Activated CD4-positive, alpha-beta T cell treated with anti-CD3 and anti-CD28 coated beads, Interleukin-2, Interleukin-4, amounts not matched to agents 100 ng/mL and 50 ng/mL, durations not matched to agents 16 hours and 8 hours (primary cell): ENCODE measurements at regions not wholly inside any gene's neighbourhood (a gene's known extent, or its start where the extent isn't known, plus 50 kb on each side); places are given as distances from the start of the nearest gene placed in this dataset.

Experiments
- DNase-seq: peaks from one replicate; pipeline ENCODE4 v3.0.0-alpha.2; 2020; ENCODE audit warnings: low spot score

- no peak for DNase-seq
Measured at GRCh38 chr3:13208706-13209633, 135.7 kb upstream of the IQSEC1 start.

- no peak for DNase-seq
Measured at GRCh38 chr3:13207975-13208705, 134.9 kb upstream of the IQSEC1 start.

DNA sequence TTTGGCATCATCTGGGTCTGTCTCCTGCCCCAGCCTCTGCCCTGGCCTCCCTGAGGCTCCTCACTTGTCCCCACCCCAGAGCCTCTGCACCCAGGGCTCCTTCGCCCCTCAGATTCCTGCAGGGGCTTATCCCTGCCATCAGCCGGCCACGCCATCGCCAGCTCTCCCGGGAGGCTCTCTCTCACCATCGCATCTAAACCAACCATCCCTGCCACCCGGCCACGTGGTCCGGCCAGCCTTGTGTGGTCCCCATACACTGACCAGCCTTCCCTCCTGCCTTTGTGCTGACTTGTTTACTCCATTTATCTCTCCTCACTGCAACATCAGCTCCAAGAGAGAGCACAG is 134.3 kb upstream of the IQSEC1 start:
- DNase-seq: no peak

DNA sequence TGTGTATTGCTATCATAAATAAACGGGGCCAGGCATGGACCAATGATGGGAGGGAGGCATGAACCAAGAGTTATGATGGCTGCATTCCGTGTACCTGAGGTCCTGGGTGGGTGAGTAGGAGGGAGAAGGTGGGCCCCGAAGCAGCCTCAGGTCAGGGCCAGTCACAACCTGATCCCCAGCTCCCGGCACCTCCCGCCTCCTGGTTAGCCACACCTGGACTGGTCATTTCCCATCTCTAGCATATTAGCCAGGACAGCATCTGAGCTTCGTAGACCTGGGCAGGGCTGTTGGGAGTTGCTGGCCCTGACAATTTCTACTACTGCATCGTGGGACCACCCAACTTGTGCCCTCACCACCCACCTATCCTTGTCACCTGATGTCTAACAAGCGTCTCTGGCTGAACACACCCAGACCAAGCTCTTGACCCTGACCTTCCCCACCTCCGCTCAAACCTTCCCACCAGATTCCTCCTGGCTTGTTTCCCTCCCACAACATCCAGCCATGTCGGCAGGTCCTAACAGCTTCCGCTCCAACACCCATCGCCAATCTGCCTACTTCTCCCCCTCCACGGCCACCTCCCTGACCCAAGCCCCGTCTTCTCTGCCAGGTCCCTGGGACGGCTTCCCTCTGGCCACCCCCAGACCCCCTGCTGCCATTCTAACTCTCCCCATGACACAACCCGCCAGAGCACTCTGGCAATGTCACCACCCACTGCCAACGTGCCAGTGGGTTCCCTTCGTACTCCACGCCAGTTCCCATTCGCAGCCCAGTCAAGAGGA is 133.8 kb upstream of the IQSEC1 start:
- DNase-seq: no peak

- DNase-seq: no peak
Measured at GRCh38 chr3:13205567-13206143, 132.4 kb upstream of the IQSEC1 start.

- DNase-seq: no peak
Measured at GRCh38 chr3:13204177-13204581, 130.9 kb upstream of the IQSEC1 start.

- DNase-seq: no peak
Measured at GRCh38 chr3:13203398-13204176, 130.4 kb upstream of the IQSEC1 start.

DNA sequence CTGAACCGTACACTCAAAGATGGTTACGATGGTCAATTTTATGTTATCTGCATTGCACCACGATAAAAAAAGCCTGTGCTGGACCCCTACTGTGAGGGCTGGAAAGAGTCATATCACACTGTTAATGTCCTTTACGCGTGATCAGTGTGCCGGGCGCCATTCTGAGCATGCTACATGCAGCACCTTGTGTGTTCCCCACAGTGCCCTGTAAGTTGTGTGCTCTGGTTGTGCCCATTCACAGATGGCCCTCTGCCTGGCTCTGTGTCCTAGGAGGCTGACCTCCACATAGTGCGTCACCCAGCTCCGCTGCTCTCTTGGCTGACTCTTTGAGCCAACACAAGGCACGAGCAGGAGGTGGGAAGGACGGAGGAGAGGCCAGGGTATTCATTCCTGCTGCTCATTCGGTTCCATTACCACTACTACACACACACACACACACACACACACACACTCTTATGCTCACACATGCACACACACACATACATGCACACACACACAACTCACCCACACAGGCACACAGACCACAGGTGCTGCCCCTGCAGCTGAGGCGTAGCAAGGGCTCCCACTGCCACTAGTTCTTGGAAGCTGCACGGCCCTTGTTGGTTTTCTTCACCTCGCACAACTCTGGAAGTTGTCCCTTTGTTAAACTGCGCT is 129.6 kb upstream of the IQSEC1 start:
- DNase-seq: no peak

GRCh38 chr3:13201851-13202250 is 128.6 kb upstream of the IQSEC1 start:
- DNase-seq: no peak

DNA sequence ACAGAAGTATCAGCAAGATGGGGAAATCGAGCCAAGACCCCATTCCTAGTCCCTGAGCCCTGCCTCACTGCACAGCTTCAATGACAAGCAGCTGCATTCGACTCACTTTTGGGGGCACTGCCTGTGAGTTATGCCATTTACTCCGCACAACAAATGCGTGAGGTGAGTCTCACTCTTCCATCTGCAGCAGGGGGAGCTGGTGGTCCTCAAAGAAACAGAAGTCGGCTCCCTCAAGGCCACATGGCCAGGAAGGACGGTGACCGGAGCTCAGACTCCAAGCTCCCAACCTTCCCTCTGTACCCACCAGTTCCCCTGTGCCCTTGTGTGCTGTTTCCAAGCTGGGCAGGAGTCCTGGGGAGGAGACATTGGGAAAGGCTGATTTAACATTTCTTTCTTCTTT is 127.7 kb upstream of the IQSEC1 start:
- DNase-seq: no peak

- DNase-seq: no peak
Measured at GRCh38 chr3:13200465-13200864, 127.2 kb upstream of the IQSEC1 start.

DNA sequence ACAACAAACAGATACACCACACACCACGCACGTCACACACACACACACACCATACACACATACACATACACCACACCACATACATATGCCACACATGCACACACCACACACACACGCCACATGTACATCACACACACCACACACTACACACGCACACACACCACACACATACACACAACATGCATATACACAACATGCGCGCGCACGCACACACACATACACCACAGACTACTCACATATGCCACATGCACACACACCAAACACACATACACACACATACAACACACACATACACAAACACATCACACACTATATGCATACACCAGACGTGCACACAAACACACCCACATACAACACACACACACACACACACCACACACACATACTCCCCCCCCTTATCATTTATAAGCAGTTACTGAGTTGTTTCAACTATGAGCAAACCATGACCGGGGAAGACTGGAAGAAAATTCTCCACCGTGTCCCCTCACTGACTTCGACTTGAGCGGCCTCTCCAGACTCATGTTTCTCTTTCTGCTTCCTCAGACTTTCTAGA is 126.7 kb upstream of the IQSEC1 start:
- no peak for DNase-seq

GRCh38 chr3:13199006-13199776 is 126.0 kb upstream of the IQSEC1 start:
- DNase-seq: no peak

GRCh38 chr3:13198264-13198879 is 125.1 kb upstream of the IQSEC1 start:
- DNase-seq: no peak

DNA sequence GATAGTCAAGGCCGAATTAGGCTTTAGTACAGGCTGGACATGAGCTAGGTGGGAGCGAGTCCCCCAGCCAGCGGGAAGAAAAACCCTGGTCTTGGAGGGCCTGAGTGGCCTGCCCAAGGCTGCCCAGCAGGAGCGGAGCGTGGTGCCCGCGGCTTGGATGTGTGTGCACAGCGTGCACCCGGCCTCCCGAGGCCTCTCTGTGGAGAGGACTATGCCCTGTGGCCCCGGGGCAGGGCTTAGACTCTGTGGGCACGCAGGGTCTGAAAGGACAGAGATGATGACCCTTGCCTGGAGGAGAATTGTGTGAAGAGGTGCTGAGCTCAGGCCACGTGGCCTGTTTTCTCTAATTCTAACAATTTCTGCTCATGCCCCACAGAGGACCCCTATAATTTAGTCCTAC is 124.6 kb upstream of the IQSEC1 start:
- no peak for DNase-seq

DNA sequence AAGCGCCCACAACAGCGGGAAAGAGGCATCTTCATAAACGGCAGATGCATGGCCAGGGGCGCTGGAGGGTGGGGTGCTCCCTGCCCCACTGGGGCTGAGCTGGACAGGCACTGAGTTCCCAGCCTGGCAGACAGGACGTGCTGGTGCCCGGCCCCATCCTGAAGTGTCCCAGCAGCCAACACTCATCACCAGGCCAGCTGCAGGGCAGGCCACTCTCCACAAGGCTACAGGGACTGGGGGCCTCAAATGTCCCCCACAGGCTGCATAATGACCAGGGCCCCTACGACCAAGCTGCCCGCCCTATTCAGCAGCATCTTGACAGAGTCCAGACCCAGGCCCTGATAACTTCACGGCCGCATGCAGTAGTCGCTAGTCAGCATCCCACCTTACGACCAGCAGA is 124.1 kb upstream of the IQSEC1 start:
- no peak for DNase-seq

DNA sequence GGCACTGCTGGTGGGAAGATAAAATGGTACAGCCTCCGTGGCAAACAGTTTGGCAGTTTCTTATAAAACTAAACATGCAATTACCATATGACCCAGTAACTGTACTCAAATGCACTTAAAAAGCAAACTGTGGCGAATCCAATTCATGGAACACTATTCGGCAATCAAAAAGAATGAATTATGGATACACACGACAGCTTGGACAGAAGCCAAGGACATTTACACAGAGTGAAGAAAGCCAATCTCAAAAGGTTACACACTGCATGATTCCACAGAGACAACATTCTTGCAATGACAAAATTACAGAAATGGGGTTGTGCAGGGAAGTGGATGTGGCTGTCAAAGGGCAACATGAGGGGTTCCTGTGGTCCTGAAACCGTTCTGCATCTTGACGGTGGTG is 122.1 kb upstream of the IQSEC1 start:
- no peak for DNase-seq

- DNase-seq: no peak
Measured at GRCh38 chr3:13194285-13195209, 121.3 kb upstream of the IQSEC1 start.
